GM19023 (cell line): ENCODE measurements at regions not wholly inside any gene's neighbourhood (a gene's known extent, or its start where the extent isn't known, plus 50 kb on each side); places are given as distances from the start of the nearest gene placed in this dataset.
A peak's percentile ranks its signal among the peaks of the same experiment; 100 is the strongest.
"Not testable (repeated sequence)": the region's sequence is repeated elsewhere in the genome, so short reads cannot be mapped to it uniquely, and the experiment has no call there.

Experiments
- ATAC-seq: cut with Tn5 transposase; IDR thresholded peaks from one replicate; pipeline ENCODE4 v1.9.1; 2021; ENCODE audit warnings: mild to moderate bottlenecking, moderate library complexity; ENCODE audit not compliant: unreplicated experiment

- no peak for ATAC-seq
These were observed 151.7 kb downstream of the THBS2 start for GRCh38 chr6:169101981-169102380.

- ATAC-seq: no peak
These were observed 152.4 kb downstream of the THBS2 start for GRCh38 chr6:169101036-169101805.

- no peak for ATAC-seq
These were observed 154.0 kb downstream of the THBS2 start for GRCh38 chr6:169099411-169100202.

- ATAC-seq: not testable (repeated sequence)
These were observed 155.0 kb downstream of the THBS2 start for GRCh38 chr6:169098651-169099050.

- ATAC-seq: no peak
These were observed 155.5 kb downstream of the THBS2 start for GRCh38 chr6:169098116-169098515.

GRCh38 chr6:169097381-169097959, 156.2 kb downstream of the THBS2 start:
- no peak for ATAC-seq

- ATAC-seq: no peak
These were observed 157.3 kb downstream of the THBS2 start for GRCh38 chr6:169096388-169096787.

GRCh38 chr6:169095153-169095552, 158.5 kb downstream of the THBS2 start:
- no peak for ATAC-seq

GRCh38 chr6:169094552-169094950, 159.1 kb downstream of the THBS2 start:
- ATAC-seq: no peak

GRCh38 chr6:169093770-169094551, 159.7 kb downstream of the THBS2 start:
- no peak for ATAC-seq

GRCh38 chr6:169093066-169093723, 160.5 kb downstream of the THBS2 start:
- no peak for ATAC-seq

- ATAC-seq: peak; percentile 86
These were observed 161.3 kb downstream of the THBS2 start for GRCh38 chr6:169092375-169092774.

- not testable (repeated sequence) for ATAC-seq
These were observed 163.0 kb downstream of the THBS2 start for GRCh38 chr6:169090514-169091127.

- ATAC-seq: no peak
These were observed 164.9 kb downstream of the THBS2 start for GRCh38 chr6:169088762-169089161.

GRCh38 chr6:169087443-169088041, 166.1 kb downstream of the THBS2 start:
- no peak for ATAC-seq

- ATAC-seq: not testable (repeated sequence)
These were observed 167.0 kb downstream of the THBS2 start for GRCh38 chr6:169086616-169087015.

GRCh38 chr6:169086020-169086419, 167.6 kb downstream of the THBS2 start:
- no peak for ATAC-seq

- ATAC-seq: no peak
These were observed 168.2 kb downstream of the THBS2 start for GRCh38 chr6:169085466-169085865.

- ATAC-seq: not testable (repeated sequence)
These were observed 169.1 kb downstream of the THBS2 start for GRCh38 chr6:169084557-169084956.

GRCh38 chr6:169084067-169084466, 169.6 kb downstream of the THBS2 start:
- no peak for ATAC-seq
